ENCODE measurements at regions not wholly inside any gene's neighbourhood (a gene's known extent, or its start where the extent isn't known, plus 50 kb on each side); places are given as distances from the start of the nearest gene placed in this dataset.
A peak's percentile ranks its signal among the peaks of the same experiment; 100 is the strongest.
"Not testable (repeated sequence)": the region's sequence is repeated elsewhere in the genome, so short reads cannot be mapped to it uniquely, and the experiment has no call there.

DNA sequence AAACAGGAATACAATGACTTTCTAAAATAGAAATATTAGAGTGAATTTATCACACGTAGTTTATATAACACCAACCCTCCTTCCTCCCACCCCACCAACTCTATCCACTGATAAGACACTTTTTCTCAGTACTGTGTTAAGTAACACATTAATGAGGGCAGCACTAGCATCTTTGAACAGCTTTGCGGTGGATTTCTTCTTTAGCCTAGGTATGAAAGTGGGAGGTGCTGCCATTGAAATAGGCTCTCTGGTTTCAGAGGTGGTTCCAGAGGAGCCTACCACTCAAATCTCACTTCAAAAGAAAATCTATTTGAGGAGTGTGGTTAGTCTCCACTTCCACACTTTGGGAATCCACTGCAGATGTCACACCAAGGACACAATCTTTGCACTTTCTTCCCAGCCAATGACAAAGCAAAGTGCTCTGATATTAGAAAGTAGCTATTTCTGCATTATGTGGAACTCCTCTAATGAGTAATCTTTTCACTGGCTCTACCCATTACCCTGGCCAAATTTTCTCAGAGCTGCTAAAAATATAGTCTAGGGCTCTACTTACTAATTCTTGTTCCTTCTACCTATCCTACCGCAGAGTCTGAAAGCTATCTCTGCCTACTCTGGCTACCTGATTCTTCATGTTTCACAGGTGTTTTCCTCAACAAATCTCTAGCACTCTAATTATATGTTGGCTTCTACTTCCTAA is 1667.8 kb downstream of the MRPL39 start:
- no peak for DNase-seq

DNA sequence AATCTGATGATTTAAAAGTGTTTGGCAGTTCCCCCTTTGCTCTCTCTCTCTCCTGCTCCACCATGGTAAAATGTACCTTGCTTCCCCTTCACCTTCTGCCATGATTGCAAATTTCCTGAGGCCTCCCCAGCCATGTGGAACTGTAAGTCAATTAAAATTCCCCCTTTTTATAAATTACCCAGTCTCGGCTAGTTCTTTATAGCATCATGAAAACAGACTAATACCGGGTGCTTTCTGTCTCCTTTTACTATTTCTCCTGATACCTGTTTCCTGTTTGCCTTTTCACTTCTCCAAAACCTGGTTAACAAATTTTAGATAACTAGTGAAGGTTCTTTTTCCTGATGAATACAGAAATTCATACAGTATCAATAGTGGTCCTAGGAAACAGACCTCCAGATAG is 1670.3 kb downstream of the MRPL39 start:
- DNase-seq, result no peak

DNA sequence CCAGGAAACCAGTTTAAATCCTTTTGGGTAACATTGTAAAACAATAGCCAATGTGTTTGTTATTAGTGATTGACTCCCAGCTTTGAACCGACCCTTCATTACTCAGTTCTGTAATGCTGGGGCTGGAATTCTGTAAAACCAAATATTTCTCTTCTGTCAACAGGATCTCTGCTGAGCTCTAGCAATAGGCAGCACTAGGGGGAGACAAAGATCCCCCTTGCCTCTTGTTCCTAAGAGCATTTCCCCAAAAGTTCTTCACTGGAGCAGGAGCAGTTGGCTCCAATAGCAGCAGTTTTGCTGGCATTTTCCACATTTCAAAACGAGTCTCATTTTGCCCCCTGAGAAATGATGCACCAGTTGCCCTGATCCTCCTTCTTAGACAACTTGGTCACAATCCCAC is 1671.1 kb downstream of the MRPL39 start:
- no peak for DNase-seq

DNA sequence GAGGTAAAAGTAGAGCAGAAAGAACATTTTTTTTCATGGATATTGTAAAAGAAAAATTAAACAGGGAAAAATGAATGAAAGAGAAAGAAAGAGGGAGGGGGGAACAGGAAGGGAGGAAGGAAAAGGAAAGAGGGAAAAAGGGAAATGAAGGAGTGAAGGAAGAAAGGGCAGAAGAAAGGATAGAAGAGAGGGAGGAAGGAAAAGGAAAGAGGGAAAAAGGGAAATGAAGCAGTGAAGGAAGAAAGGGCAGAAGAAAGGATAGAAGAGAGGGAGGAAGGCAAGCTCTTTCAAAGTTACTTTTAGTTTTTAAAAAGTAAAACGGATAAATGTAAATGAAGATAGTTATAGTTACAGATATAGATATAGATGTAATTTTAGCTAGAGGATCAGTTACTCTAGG is 1676.7 kb downstream of the MRPL39 start:
- no peak for DNase-seq

DNA sequence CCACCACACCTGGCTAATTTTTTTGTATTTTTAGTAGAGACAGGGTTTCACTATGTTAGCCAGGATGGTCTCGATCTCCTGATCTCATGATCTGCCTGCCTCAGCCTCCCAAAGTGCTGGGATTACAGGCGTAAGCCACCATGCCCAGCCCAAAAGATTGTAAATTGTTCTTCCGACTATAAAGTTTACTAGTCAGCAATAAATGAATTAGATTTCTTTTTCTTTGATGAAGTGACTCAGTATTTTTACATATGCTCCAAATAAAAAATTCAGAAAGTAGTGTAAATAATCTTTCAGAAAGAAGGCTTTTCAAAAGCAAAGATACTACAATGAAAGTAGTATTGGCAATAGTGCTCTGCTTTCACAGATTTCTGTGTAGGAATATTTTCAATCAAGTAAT is 1680.9 kb downstream of the MRPL39 start:
- DNase-seq, result not testable (repeated sequence)

DNA sequence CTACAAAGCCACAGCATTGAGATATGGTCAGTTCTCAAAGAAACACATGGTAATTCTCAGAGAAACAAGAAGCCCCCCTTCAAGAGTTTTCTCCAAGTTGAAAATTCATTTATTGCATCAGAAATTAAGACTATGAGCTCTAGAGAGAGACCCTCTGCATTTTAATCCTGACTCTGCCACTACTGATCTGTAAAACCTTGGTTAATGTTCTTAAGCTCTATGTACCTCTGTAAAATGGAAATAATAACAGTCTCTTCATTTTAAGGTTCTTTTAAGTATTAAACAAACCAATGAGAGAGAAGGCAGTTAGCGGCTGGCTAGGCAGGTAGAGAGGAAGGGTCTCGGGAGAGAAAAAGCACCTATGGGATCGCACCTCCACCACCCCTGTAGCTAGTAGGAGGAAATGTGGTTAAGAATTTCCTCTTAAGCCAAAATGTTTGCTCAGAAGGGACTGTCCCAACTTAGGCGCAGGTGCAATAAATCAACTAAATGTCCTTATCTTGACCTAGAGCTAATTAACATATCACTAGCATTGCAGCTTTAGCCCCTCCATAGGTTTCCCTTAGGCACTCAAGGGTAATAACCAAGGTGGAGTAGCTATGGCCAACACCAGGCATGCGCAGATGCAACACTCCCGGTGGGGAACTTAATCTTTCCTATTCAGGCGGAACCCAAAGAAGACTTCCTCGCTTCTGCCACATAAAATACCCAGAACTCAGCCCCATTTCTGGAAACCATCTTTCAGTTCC is 1685.4 kb downstream of the MRPL39 start:
- no peak for DNase-seq

DNA sequence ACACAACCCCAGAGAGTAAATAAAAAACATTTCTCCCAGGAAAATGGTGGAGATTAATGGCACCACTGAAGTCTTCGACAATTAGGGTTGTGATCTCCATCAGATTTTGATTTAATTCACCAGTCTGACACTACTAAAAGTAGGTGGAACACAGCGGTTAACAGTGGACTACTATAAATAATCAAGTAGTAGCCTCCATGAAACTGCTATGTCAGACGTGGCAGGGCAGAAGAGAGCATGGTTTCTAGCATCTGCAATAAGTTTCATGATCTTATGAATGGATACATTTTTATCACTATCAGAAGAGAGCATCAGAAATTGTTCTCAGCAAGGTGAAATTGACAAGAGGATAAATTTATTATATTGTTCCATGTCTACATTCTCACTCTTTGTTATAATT is 1706.6 kb downstream of the MRPL39 start:
- no peak for DNase-seq

DNA sequence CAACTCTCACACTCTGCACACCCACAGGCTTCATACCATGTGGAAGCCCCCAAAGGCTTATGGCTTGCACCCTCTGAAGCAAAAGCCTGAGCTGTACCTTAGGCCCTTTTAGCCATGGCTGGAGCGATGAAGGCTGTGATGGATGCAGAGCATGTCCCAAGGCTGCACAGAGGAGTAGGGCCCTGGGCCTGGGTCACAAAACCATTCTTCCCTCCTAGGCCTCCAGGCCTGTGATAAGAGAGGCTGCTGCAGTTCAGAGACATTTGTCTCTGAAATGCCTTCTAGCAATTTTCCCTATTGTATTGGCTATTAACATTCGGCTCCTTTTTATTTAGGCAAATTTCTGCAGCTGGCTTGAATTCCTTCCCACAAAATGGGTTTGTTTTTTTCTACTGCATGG is 1707.7 kb downstream of the MRPL39 start:
- DNase-seq, result no peak

DNA sequence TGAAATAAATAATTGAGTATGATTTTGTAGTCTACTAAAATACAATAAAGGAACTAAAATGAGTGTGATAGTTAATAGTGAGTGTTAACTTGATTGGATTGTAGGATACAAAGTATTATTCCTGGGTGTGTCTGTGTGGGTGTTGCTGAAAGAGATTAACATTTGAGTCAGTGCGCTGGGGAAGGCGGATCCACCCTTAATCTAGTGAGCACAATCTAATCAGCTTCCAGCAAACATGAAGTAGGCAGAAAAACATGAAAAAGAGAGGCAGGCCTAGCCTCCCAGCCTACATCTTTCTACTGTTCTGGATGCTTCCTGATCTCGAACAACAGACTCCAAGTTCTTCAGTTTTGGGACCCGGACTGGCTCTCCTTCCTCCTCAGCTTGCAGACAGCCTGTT is 1716.6 kb downstream of the MRPL39 start:
- no peak for DNase-seq

DNA sequence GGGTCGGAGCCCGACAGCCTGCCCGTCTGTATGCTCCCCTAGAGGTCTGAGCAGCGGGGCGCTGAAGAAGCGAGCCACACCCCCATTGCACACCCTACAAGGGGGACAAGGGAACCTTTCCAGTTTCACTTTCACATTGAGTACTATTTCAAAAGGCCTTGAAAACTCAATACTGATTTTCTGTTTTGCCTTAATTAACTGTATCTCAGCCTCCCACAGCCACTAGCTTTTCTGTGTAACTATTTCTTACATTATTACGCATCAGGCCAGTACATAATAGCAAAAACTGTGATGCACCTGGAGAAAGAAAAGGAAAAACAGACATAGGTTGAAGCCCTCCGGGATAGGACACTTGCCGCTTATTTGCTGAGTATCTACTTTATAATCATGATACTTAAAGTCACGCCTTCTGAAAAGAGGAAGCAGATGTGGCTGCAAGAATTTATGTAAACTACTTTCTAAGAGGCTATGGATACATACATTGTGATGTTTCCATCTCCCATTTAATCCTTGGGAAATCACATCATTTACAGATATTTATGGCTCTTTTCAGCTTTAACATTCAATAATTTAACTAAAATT is 1719.5 kb downstream of the MRPL39 start:
- DNase-seq, result peak; percentile 35

DNA sequence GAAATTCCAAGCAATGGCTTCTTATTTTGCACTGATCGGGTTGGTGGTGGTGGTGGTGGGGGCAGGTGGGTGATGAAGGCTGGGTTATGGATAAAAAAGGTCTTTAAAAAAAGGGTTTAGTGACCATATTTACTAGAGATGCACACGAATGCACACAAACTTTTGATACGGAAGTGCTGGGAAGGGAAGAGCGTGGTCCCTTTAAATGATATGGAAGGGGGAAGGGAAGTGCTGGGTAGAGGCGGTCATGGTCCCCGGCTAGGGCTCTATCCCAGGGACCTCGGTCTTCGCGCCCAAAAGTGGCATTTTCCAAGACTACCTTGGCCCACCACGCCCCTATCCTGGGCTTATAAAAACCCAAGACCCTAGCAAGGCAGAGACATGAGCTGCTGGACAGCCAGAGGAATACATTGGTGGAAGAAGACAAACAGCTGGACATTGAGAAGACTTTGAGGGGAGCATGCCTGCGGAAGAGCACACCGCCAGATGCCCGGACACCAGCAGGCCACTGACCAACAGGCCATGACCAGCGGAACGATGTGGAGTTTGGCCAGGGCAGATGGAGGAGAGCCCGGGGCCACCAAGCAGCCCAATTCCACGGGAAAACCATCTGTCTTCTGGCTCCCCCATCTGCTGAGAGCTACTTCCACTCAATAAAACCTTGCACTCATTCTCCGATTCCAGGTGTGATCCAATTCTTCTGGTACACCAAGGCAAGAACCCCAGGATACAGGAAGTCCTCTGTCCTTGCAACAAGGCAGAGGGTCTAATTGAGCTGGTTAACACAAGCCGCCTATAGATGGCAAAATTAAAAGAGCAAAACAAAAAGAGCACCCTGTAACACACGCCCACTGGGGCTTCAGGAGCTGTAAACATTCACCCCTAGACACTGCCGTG is 1720.2 kb downstream of the MRPL39 start:
- peak; percentile 5 for DNase-seq

DNA sequence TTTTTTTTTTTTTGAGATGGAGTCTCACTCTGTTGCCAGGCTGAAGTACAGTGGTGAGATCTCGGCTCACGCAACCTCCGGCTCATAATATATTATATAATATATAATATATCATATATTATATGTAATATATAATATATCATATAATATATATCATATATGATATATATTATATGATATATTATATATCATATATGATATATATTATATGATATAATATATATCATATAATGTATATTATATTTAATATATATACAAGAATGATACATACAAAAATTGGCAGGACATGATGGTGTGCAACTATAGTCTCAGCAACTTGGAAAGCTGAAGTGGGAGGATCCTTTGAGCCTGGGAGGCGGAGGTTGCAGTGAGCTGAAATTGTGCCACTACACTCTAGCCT is 1725.5 kb downstream of the MRPL39 start:
- no peak for DNase-seq

DNA sequence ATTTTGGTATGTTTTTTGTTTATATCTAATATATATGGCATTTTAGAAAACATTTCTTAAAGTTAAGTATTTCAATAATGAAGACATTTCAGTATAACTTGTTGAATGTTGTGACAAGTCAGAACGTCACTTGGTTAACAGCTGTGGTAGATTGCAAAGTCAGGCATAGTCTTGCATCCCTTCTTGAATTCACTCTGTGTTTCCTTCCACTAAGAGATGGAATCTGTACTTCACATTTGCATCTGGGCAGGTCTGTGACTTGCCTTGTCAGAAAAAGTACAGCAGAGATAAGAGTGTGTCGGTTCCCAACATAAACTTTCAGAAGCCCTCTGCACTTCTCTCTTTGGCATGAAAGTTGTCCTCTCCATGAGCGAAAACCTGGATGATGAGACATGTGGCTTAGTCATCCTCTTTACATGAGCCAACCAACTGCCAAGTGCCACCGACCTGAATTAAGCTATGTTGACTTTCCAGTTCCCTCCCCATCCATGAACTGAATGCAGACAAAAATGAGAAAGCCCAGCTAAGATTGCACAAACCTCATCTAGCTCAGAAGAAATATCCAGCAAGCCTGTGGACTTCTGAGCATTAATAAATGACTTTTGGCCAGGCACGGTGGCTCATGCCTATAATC is 1730.2 kb downstream of the MRPL39 start:
- no peak for DNase-seq

DNA sequence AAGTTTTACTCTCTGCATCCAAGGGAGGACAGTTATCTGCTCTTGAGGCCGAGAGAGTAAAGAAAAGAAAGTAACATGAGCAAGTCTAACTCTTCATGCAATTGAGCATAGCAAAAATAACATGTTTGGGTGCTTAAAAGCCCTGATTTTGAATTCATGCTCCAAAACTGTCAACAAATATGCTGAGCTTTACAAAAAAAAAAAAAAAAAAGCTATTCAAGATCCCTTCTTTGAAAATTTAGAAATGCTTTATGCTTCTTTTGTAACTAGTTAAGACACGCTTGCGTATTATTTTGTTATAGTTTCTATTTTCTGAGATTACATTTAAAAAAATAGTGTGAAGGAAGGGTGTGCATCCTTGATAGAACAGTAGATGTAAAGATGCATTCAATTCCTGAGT is 1733.0 kb downstream of the MRPL39 start:
- DNase-seq, result no peak

DNA sequence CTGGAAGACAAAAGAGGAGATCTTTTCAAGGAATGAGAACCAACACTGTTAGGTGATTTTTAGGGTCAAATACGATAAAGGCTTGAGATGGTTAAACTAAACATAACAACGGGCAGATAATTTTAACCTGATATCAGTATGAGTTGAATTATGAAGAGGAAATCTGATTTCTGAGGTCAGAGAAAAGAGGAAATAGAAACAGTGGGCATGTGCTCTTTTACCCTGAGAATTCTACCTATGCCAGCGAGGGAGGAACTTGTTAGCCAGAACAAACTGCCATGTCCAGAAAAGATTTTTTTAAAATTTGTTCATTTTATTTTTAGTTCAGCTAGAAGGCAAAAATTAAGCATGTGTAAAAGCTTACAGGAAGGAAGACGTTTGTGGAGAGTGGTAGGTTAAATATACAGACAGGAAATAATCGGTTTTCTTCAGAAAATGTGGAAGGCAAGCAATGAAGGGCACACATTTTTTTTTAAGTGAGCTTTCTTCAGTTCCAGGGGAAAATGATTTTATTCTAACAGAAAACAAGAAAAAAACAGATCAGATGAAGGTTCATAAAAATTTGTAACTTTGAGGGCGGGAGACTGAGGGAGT is 1745.3 kb downstream of the MRPL39 start:
- no peak for DNase-seq

DNA sequence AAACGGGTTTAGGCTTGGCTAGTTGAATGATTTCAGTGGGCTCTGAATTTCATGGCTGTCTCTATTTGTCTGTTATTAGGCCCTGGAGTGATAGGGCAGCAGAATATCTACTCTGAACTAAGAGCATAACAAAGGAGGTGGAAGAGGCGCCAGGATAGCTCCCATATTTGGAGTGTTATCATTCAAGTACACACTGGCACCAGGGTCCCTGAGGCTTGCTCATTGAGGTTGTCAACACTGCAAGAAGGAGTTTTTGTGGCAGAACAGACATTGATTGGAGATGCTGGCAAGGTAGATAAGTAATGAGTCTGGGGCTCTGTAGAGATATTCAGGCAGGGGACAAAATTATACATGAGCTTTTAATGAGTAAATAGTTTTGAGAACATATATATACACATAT is 1748.4 kb downstream of the MRPL39 start:
- DNase-seq, result peak; percentile 2

DNA sequence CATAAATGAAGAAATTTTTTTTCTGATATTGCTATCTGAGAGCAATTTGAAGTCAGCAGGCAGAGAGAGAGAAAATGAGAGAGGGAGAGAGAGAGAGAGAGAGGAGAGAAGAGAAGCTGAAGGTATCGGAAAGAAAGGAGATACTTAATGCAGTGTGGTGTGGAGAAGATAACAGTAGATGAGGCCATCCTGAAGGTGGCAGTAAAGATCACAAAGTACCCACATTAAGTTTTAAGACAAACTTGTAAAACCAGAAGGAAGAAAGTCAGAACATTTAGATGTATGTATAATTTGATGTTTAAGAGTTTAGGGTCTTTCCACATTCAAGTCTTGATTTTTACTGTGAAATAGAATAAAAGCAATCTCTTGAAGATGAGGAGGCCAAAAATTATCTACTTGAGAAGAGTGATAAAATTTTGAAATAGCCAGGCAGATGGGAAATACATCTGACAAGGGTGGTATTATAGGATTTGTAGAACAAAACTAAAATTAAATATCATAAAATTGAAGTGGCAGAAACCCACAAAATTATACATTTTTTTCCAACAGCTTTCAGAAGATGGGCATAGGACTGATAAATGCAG is 1753.4 kb downstream of the MRPL39 start:
- DNase-seq, result peak; percentile 47

DNA sequence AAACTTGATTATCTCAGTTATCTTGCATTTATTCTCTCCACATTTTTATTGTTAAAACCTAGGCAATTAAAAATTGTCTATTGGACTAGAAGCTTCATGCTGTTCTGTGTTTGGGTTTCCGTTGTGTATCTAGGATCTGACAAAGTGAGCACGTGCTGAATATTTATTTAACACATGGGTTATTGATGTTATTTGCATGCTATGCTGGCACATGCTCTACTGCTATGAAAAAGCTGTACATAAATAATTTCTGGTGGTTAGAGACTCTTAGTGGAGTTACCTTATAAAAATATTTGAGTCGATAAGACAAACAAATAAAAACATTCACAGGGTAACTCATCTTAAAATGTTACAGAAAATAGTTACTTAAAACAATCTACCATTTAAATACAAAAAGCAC is 1769.7 kb downstream of the MRPL39 start:
- DNase-seq, result no peak

DNA sequence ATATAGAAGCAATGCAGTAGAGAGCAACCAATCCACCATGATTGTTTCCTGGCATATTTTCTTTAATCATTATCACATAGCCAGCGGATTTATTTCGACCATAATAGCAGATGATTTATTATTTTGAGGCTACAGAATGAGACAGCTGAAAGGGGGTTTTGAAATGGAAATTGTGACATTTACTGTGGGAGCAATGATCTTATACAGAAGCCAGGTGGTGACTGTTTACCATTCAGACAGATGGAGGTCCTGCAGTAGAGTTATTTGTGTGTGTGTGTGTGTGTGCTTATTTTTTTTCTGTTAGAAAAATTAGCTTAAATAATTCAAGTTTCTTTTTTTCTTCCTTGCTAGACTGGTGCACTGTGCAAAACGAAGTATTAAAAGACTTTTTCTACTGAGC is 1784.5 kb downstream of the MRPL39 start:
- no peak for DNase-seq

DNA sequence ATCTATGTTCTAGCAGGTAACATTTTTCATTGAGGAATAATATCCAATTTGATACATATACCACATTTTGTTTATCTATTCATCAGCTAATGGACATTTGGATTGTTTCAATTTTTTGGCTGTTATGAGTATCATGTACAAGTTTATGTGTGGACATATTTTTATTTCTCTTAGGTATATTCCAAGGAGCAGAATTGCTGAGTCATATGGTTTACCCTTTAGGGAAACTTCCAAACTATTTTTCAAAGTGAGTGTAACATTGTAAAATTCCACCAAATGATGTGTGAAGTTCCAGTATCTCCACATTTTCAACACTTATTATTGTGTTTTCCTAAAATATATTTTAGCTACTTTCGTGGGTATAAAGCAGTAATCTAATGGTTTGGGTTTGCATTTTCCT is 1789.9 kb downstream of the MRPL39 start:
- DNase-seq, result no peak

DNA sequence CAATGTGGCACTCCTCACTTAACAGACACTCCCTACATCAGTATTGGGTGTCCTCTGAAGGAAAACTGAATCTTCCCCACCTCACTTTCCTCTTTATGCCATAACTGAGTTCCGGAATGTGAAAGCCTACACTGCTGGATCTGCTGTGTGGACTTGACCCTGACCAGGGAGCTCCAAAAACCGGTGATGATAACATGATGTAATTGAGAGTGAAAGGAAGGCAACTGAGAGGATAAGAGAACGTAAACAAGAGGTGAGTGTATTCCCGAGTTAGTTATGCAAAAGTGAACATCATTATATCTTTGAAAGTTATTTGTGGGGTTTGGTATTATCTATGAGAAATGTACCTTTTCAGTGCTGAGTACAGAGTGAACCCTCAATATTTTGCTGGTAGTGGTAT is 1794.8 kb downstream of the MRPL39 start:
- no peak for DNase-seq

DNA sequence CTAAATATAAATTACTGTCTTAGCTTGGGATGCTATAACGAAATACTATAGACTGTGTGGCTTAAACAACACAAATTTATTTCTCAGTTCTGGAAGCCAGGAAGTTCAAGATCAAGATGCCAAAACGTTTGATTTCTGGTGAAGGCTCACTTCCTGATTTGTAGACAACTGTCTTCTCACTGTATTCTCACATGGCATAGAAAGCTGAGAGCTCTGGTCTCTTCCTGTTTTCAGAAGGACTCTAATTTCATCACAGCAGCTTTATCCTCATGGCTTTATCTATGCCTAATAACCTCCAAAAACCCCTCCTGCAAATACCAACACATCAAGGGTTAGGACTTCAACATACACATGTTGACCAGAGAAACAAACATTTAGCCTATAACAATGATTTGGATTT is 1795.5 kb downstream of the MRPL39 start:
- DNase-seq, result no peak

Data from NCI-H2029 treated with DMSO at 0.1 percent for 48 hours (cell line).